ENCODE measurements at regions not wholly inside any gene's neighbourhood (a gene's known extent, or its start where the extent isn't known, plus 50 kb on each side); places are given as distances from the start of the nearest gene placed in this dataset.

GRCh38 chr7:47724335-47724982 is 142.5 kb upstream of the TNS3 start:
- DNase-seq (ENCODE audit: low read depth) = peak; percentile 83

DNA sequence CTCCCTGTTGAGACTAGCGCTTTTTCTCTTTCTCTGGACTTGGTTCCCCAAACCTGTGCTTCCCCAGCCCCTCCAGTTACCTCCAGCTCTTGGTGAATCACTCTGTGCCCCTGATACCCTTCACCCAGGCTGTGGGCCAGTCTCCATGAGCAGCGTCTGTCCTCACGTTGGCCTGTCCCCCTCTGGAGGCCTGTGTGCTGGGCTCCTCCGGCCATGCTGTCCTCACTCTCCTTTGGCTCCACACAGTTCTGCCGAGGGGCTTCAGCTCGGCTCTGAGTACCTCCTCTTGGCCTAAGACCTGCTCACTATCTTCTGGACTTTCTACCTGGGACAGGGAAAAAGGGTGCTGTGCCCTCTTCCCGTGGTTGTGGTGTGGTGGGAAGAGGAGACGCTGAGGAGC is 140.2 kb upstream of the TNS3 start:
- DNase-seq (ENCODE audit: low read depth) = no peak

- DNase-seq (ENCODE audit: low read depth) = no peak
These were observed 139.8 kb upstream of the TNS3 start for GRCh38 chr7:47721670-47722069.

DNA sequence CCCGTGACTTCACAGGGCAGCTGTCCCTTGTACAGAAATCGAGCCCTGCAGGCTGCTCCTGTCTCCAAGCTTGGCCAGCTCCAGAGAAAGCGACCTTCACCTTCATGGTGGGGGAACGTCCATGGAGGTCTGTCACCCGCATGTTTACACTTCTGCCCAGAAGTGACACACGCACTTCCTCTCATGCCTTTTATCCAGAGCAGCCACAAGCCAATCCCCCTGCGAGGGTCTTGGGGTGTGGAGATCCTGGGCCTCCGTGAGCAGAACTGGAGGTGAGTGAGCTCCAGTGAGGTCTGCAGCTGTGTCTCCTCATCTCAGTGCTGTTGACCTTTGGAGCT is 139.0 kb upstream of the TNS3 start:
- no peak for DNase-seq (ENCODE audit: low read depth)

DNA sequence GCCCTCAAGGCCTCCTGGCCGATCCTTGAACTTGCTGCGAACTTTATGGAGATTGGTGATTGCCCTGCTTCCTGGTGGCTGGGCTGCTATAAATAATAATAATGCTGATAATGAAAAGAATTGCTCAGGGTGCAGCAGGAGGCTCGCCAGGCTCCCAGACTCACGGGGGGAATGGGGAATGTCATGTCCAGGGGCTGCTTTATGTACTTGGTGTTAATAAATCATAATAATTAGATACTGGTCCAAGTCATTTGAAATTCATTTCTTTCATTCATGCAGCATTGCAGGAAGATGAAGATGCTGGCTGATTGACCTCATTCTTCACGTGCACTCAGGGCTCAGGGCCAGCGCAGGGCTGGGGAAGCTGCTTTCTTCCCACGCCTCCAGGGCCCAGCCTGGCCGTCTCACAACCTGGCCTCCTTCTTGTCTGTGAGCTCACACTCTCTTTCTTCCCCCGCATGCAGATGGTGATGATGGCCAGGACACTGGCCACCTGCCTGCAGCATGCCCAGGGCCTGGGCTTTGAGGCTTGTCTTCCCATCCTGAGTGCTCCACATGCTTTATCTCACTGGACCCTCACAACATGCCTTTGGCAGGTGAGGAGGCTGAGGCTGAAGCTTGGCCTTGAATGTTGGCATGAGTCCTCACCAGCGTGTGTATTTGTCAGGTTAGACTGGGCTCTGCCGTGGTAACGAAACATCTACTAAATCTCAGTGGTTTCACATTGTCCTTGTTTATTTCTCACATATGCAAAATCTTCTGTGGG is 138.4 kb upstream of the TNS3 start:
- no peak for DNase-seq (ENCODE audit: low read depth)

GRCh38 chr7:47719675-47720074 is 137.8 kb upstream of the TNS3 start:
- no peak for DNase-seq (ENCODE audit: low read depth)

DNA sequence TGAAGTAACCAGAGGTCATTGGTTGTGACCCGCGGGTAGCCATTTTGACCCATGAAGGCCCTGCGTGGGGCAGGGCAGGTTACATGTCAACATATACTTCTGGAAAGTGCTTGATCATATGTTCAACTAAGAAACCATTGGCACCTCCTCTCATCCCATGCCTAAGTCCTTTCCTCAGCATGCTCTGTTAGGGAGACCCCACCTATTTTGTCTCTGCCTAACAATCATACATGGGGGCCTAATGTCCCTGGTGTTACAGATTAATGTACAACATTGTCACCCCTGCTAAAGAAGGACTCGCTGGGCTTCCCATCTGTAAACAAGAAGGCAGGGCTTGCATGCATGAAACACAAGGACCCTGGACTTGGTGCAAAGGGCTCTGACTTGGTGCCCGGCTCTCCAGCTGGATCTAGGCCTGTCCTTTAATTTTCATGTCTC is 133.7 kb upstream of the TNS3 start:
- DNase-seq (ENCODE audit: low read depth) = no peak

DNA sequence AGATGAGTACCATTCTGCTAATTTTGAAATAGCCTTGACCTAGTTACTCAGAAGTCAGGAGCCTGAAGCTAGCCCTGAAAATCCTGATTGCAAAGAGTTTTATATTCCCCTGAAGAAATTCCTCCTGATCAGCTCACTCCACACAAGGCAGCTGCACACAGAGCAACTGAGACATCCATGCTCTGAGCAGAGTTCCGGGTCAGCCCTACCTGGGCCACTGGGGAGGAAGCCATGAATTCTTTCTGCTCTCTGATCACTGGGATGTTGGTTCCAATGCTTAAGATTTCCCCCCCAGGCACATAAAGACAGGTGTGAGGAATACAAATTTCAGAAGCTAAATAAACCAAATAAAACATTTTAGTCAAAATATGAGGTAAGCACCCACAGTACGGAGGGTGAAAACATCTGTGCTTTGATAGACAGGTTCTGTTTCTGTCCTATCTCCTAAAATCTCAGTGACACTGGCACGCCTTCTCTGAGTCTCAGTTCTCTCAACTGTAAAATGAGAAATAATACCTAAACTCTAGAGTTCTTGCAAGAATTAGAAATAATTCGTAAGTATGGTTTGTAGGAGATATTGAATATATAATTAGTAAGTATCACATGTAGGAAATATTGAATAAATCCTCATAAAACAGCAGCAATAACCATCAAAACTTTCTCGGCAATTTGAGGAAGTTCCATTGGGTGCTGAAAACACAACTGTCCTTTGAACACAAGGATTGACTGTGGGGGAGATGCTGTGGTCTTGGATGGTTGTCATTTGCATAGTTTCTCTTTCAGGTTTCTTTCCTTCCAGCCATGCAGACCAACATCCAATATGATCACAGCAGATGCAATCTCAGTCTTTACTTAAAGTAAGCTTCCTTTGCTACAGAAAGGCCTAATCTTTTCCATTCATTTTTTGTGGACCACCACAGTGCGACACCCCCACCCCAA is 133.0 kb upstream of the TNS3 start:
- no peak for DNase-seq (ENCODE audit: low read depth)

DNA sequence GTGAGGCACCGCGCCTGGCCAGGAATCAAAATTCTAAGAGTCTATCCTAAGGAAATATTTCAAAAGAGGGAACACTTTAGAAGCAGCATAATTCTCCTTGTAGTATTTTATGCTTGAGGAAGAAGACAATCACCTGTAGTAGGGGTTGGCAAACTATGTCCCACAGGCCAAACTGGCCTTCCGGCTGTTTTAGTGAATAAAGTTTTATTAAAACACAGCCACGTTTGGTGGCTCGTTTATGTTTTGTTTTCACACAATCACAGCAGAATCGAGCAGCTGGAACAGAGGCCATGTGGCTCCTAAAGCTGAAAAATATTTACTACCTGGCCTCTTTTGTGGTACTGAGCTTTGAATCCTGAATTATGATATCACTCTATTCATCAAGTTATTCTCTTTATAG is 131.7 kb upstream of the TNS3 start:
- DNase-seq (ENCODE audit: low read depth) = no peak

DNA sequence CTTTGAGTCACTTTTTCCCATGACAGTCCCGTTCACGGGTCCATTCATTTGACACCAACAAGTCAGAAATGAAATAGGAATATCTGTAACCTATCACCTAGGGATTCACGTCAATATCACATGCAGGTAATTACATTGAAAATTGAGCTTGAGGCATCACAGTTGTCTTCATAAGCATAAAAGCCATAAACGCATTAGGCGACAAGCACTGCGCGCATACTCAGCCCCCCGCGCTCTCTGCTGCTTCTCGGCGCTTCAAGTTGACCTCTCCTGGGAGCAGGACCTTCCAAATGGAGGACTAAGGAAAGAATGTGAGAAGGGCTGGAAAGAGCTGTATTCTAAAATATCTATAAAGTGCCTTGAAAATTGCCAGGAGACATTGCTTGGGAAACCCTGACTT is 130.5 kb upstream of the TNS3 start:
- DNase-seq (ENCODE audit: low read depth) = no peak

DNA sequence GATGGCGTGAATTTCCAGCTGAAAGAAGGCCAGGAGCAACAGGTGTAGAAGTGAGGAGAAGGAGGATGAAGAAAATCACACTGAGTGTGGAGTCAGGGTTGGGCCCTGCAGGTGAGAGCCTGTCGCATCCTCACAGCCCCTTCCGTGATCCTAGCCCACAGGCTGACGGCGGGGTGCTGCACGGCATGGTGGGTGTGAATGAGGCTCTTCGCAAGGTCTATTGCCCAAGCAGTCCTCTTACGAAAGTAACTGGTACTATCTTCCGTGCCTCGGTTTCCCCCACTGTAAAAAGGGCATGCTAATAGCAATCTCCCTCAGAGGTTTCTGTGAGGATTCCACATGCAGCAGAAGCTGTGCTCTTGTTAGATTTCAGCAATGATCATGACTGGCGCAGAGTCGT is 129.9 kb upstream of the TNS3 start:
- DNase-seq (ENCODE audit: low read depth) = no peak

- no peak for DNase-seq (ENCODE audit: low read depth)
These were observed 128.5 kb upstream of the TNS3 start for GRCh38 chr7:47710201-47710935.

DNA sequence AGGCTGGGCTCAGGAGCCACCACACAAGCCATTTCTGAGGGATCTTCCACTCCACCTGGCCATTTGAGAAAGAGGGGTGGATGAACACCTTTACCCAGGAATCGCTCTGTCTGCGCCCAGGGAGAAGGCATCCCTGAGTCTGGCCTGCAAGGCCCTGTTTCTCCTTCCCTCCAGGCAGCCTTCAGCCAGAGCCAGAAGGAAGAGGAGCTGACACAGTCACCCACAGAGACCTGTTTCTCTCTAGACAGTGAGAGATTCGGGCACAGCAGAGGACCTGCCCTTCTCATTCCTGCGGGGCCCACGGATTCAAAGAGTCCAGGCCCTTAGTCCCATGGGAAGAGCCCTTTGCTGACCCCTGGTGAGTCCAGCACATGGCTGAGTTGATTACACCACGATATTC is 127.5 kb upstream of the TNS3 start:
- DNase-seq (ENCODE audit: low read depth) = no peak

GRCh38 chr7:47709051-47709450 is 127.1 kb upstream of the TNS3 start:
- no peak for DNase-seq (ENCODE audit: low read depth)

DNA sequence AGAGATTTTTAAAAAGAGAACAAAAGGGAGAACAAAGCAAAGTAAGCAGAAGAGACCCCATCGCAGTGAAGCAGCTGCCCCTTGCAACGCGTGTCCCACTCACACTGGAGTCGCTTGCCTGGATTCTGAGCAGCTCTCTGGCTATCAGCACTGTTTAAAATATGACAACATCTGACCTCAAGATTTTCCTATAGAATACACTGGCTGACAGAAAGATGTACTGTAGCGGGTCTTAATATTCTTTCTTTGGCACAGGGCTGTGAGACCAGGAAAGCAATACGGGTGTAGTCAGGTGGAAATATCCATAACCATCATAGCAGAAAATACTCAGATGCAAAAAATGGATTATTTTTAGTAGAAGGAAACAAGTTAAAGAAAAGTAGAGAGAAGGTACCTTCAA is 125.7 kb upstream of the TNS3 start:
- no peak for DNase-seq (ENCODE audit: low read depth)

DNA sequence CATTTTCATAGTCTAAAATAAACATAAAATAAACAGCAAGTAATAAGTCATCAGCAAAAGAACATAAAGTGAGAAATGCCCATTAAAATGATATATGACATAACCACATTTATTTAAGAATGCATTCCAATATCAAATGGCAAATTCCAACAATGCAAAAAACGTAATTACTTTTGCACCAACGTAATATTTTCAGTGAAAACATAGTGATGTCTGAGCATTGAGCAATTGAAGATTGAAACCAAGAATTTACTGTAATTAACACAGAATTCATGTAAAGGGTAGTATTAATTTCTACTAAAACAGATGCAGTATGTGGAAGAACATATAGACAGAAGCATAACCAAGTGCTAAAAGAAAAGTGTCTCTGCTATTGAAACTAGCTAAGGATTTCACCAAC is 123.0 kb upstream of the TNS3 start:
- no peak for DNase-seq (ENCODE audit: low read depth)

DNA sequence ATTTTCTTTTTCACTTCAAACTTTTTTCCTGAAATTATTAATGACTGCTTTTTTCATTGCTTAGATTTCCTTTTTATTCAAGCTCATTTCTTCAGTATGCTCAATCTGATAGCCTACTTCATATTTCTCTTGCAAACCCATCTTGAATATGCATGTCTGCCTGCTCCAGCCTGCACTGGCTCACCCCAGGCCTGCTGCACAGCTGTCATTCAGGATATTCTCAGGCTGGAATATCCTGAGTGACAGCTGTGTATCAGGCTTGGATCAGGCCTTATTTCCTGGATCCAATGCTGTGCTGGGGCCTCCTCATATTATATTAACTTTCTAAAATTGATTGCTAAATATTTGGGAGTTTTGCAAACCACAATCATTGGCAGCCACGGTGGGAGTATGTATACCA is 120.2 kb upstream of the TNS3 start:
- no peak for DNase-seq (ENCODE audit: low read depth)

DNA sequence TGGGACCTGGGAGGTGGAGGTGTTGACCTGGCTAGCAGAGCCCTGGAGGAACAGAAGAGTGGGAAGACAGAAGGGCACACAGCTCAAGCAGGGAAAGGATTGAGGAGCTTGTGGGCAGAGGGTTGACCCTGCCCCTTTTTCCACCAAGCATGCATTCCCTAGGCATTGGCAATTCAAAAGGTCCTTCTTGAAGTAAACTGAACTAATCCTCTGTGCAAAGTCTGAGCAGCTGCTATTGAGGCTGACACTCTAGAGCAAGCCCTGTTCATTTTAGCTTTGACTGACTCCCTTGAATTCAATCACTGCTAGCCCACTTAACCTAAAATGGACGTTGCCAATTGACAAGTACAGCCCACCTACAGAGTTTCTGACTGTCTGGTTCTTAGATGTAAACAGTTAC is 116.5 kb upstream of the TNS3 start:
- DNase-seq (ENCODE audit: low read depth) = no peak

GRCh38 chr7:47697543-47697942 is 115.6 kb upstream of the TNS3 start:
- no peak for DNase-seq (ENCODE audit: low read depth)

DNA sequence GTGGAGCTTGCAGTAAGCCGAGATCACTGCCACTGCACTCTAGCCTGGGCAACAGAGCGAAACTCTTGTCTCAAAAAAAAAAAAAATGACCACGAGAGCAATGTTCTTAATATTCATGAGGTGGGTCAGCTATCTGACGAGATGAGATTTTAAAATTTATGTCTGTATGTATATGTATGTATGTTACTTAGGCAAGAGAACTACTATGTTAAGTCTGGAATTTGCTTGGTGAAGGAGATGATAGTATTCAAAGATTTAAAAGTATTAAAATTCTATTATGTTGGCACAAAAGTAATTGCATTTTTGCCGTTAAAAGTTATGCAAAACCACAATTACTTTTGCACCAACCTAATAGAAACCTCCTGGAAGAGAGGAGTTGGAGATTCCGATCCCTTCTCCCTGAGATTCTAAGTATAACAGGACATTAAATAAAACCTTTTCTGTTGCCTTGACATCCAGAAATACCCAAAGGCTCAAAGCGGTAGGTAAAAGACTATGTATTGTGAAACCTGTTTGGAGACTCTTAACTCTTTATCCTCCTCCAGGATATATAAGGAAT is 114.3 kb upstream of the TNS3 start:
- DNase-seq (ENCODE audit: low read depth) = no peak

DNA sequence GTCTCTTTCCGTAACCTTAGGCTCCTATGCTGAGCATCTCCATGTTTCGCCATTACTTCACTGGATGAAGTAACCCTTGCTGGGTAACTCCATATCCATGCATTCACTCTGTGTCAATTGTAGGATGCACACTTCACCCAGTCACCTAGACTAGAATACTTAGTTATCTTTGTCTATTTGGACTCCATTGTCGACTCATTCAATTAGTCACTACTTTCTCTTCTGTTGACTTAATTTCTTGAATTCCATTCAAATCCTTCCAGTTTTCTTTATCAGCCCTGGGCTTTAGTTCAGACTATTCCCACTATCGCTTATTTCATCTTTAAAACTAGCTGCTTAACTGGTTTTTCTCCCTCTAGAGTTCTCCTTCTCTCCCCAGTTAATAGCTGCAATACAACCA is 111.3 kb upstream of the TNS3 start:
- DNase-seq (ENCODE audit: low read depth) = peak; percentile 41

All from HT1080 (cell line).